H9 (cell line): ENCODE measurements at regions not wholly inside any gene's neighbourhood (a gene's known extent, or its start where the extent isn't known, plus 50 kb on each side); places are given as distances from the start of the nearest gene placed in this dataset.

Experiments used
- DNase-seq: peaks from one replicate; pipeline ENCODE4 v3.0.0-alpha.2; 2017
- H2AFZ ChIP-seq: one replicate; pipeline ENCODE4 v1.6.1; 2013; ENCODE audit warnings: mild to moderate bottlenecking, low read length, control low read depth, moderate library complexity
- H2AK5ac ChIP-seq: 2 replicates; pipeline ENCODE4 v1.6.1; 2013; ENCODE audit warnings: low read length, control low read depth, mixed read lengths; ENCODE audit not compliant: insufficient read length
- H2BK120ac ChIP-seq: one replicate; pipeline ENCODE4 v1.6.1; 2013; ENCODE audit warnings: low read depth, mild to moderate bottlenecking, low read length, control low read depth, inconsistent platforms; ENCODE audit not compliant: poor library complexity, severe bottlenecking
- H2BK12ac ChIP-seq: 2 replicates; pipeline ENCODE4 v1.6.1; 2013; ENCODE audit warnings: low read length, control low read depth, mixed read lengths, low read depth; ENCODE audit not compliant: insufficient read length
- H2BK15ac ChIP-seq: 2 replicates; pipeline ENCODE4 v1.6.1; 2013; ENCODE audit warnings: low read depth, low read length, control low read depth
- H2BK20ac ChIP-seq: one replicate; pipeline ENCODE4 v1.6.1; 2013; ENCODE audit warnings: low read depth, mild to moderate bottlenecking, low read length, control low read depth, inconsistent platforms; ENCODE audit not compliant: poor library complexity, severe bottlenecking
- H2BK5ac ChIP-seq: 2 replicates; pipeline ENCODE4 v1.6.1; 2013; ENCODE audit warnings: low read length, control low read depth, mixed read lengths; ENCODE audit not compliant: insufficient read length
- H3K14ac ChIP-seq: 2 replicates; pipeline ENCODE4 v1.6.1; 2013; ENCODE audit warnings: low read length, control low read depth; ENCODE audit not compliant: insufficient read depth
- H3K18ac ChIP-seq: 2 replicates; pipeline ENCODE4 v1.6.1; 2013; ENCODE audit warnings: low read depth, mild to moderate bottlenecking, mixed read lengths, low read length, control low read depth; ENCODE audit not compliant: insufficient read length
- H3K23ac ChIP-seq: 2 replicates; pipeline ENCODE4 v1.6.1; 2013; ENCODE audit warnings: low read length, control low read depth, mixed read lengths, low read depth; ENCODE audit not compliant: insufficient read length
- H3K23me2 ChIP-seq: 2 replicates; pipeline ENCODE4 v1.6.1; 2013; ENCODE audit warnings: low read depth, mild to moderate bottlenecking, mixed read lengths, low read length, control low read depth; ENCODE audit not compliant: insufficient read length, poor library complexity, severe bottlenecking
- H3K27ac ChIP-seq: 2 replicates; pipeline ENCODE4 v1.5.1; 2013; ENCODE audit warnings: low read length, control low read depth, mixed read lengths, low read depth; ENCODE audit not compliant: insufficient read length
- H3K27me3 ChIP-seq: 2 replicates; pipeline ENCODE4 v1.6.1; 2013; ENCODE audit warnings: low read length, control low read depth, inconsistent platforms; ENCODE audit not compliant: insufficient read depth
- H3K4ac ChIP-seq: 2 replicates; pipeline ENCODE4 v1.6.1; 2013; ENCODE audit warnings: low read depth, mild to moderate bottlenecking, control low read depth, inconsistent platforms, low read length, moderate library complexity
- H3K4me1 ChIP-seq: 2 replicates; pipeline ENCODE4 v1.6.1; 2013; ENCODE audit warnings: low read length, control low read depth, inconsistent platforms; ENCODE audit not compliant: insufficient read depth
- H3K4me2 ChIP-seq: 2 replicates; pipeline ENCODE4 v1.6.1; 2013; ENCODE audit warnings: low read length, control low read depth, mixed read lengths; ENCODE audit not compliant: insufficient read length, insufficient read depth
- H3K56ac ChIP-seq: 2 replicates; pipeline ENCODE4 v1.6.1; 2013; ENCODE audit warnings: low read depth, mild to moderate bottlenecking, mixed read lengths, low read length, control low read depth; ENCODE audit not compliant: insufficient read length
- H3K79me1 ChIP-seq: 2 replicates; pipeline ENCODE4 v1.6.1; 2013; ENCODE audit warnings: low read depth, mild to moderate bottlenecking, moderate library complexity, low read length, control low read depth, inconsistent platforms; ENCODE audit not compliant: insufficient read depth, poor library complexity, severe bottlenecking
- H3K79me2 ChIP-seq: 2 replicates; pipeline ENCODE4 v1.6.1; 2013; ENCODE audit warnings: low read length, control low read depth, inconsistent platforms; ENCODE audit not compliant: insufficient read depth
- H3K9ac ChIP-seq: 2 replicates; pipeline ENCODE4 v1.6.1; 2013; ENCODE audit warnings: low read length, control low read depth, mixed read lengths; ENCODE audit not compliant: insufficient read length; ENCODE audit errors: extremely low read depth
- H3K9me3 ChIP-seq: one replicate; pipeline ENCODE4 v1.6.1; 2013; ENCODE audit warnings: low read depth, low read length, inconsistent platforms; ENCODE audit not compliant: control insufficient read depth
- H3T11ph ChIP-seq: one replicate; pipeline ENCODE4 v1.6.1; 2013; ENCODE audit warnings: mild to moderate bottlenecking, low read length, control low read depth, inconsistent platforms
- H4K20me1 ChIP-seq: one replicate; pipeline ENCODE4 v1.6.1; 2013; ENCODE audit not compliant: control insufficient read depth, insufficient read length, insufficient read depth
- H4K5ac ChIP-seq: 2 replicates; pipeline ENCODE4 v1.6.1; 2013; ENCODE audit warnings: low read depth, mild to moderate bottlenecking, mixed read lengths, low read length, control low read depth; ENCODE audit not compliant: insufficient read length
- H4K8ac ChIP-seq: replicated peaks from 2 replicates; pipeline ENCODE4 v1.6.1; 2013; ENCODE audit warnings: low read length, control low read depth, mixed read lengths, low read depth; ENCODE audit not compliant: insufficient read length
- H4K91ac ChIP-seq: 2 replicates; pipeline ENCODE4 v1.6.1; 2013; ENCODE audit warnings: low read depth, mild to moderate bottlenecking, moderate library complexity, mixed read lengths, low read length, control low read depth; ENCODE audit not compliant: insufficient read length
- H3K27ac Mint-ChIP-seq, 3 experiments: 2 replicates in 2 of 3; 3 replicates in 1 of 3; pipeline ENCODE4 v1.8.0; 2020 to 2021; ENCODE audit warnings: mixed read lengths in 3 of 3, mild to moderate bottlenecking in 1 of 3, moderate library complexity in 1 of 3
- H3K27me3 Mint-ChIP-seq: 2 replicates; pipeline ENCODE4 v1.8.0; 2021; ENCODE audit warnings: low read depth, mild to moderate bottlenecking, moderate library complexity, mixed read lengths
- H3K36me3 Mint-ChIP-seq, 3 experiments: 2 replicates in 2 of 3; 3 replicates in 1 of 3; pipeline ENCODE4 v1.8.0; 2020 to 2021; ENCODE audit warnings: low read depth in 3 of 3, mixed read lengths in 3 of 3; ENCODE audit not compliant: insufficient read depth in 1 of 3
- H3K4me1 Mint-ChIP-seq, 2 experiments: 2 replicates each; pipeline ENCODE4 v1.8.0; 2020; ENCODE audit warnings: mixed read lengths in 2 of 2
- H3K4me3 Mint-ChIP-seq, 2 experiments: 2 replicates in 1 of 2; 3 replicates in 1 of 2; pipeline ENCODE4 v1.8.0; 2020 to 2021; ENCODE audit warnings: mild to moderate bottlenecking in 2 of 2, mixed read lengths in 2 of 2, moderate library complexity in 1 of 2
- H3K9me3 Mint-ChIP-seq, 2 experiments: 2 replicates in 1 of 2; 3 replicates in 1 of 2; pipeline ENCODE4 v1.8.0; 2020; ENCODE audit warnings: mild to moderate bottlenecking in 2 of 2, mixed read lengths in 2 of 2, moderate library complexity in 1 of 2
- WGBS: extraction: QIAGEN DNeasy Blood & Tissue Kit; methylation state at CpG from one replicate; pipeline ENCODE4 v1.1.7; 2013; ENCODE audit warnings: missing lambda C conversion rate, low lambda C conversion rate, mixed read lengths; ENCODE audit not compliant: insufficient read length; ENCODE audit errors: extremely low coverage; 5-methylcytosine and 5-hydroxymethylcytosine counted together
- TF ChIP-seq, protein P1 (sequence below): fragments of 200-600 bp; sonication (generic); conservative IDR thresholded peaks from 3 replicates; pipeline ENCODE4 v1.8.0; 2021; ENCODE audit warnings: antibody characterized with exemption, mild to moderate bottlenecking

DNA sequence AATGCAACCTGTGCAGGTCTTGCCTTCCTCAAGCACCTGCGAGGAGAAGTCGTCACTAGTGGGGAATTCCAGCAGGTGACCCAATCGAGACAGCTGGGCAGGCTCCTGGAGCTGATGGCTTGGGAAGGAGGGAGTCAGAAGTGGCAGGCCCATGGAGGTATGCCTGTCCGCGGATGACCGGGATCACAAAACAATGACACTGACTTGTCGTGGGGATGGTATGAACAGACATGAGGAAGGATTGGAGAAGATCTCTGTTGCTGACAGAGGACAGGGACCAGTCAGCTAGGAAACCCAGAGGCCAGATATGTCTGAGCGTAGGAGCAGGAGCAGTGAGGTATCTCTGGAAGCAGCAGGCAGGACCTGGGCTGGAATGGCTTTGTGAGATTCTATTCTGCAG lies 233.3 kb downstream of the SOX9 start:
- no peaks in the 10 kb centered on the region; the same call in 1 of the 2 replicates for H3K4me1 ChIP-seq
- H3K4me3 Mint-ChIP-seq, result no peak overlapping the region
- H2AFZ ChIP-seq, result no peak overlapping the region
- H3K36me3 Mint-ChIP-seq, result 0 out of 7 replicates have a peak, but pooled peaks cover 0 to 3% (median 0%) of the 10 kb centered on the region in 3 experiments
- no peak overlapping the region for H3K4me2 ChIP-seq
- no peak overlapping the region for H3K27ac ChIP-seq
- peaks cover 12 to 14% of the 10 kb centered on the region in 2 experiments for H3K4me1 Mint-ChIP-seq
- H4K8ac ChIP-seq, result no peak overlapping the region
- no peak overlapping the region for H2BK120ac ChIP-seq
- no CpG with 5 or more reads among the region's 8 CpGs for WGBS
- no peak overlapping the region for H4K91ac ChIP-seq
- no peaks in the 10 kb centered on the region for H3K9me3 ChIP-seq
- no peak overlapping the region for H3T11ph ChIP-seq
- no peak overlapping the region for H2BK5ac ChIP-seq
- H3K14ac ChIP-seq, result no peak overlapping the region; the same call in 1 of the 2 replicates
- H3K79me1 ChIP-seq, result no peaks in the 10 kb centered on the region
- no peaks in the 10 kb centered on the region; a peak in 1 of 5 replicates for H3K9me3 Mint-ChIP-seq
- no peak overlapping the region for H2BK15ac ChIP-seq
- no peak overlapping the region for H3K9ac ChIP-seq
- no peak overlapping the region for H2AK5ac ChIP-seq
- no peak overlapping the region for H4K5ac ChIP-seq
- H3K27ac Mint-ChIP-seq, result no peak overlapping the region
- H4K20me1 ChIP-seq, result no peaks in the 10 kb centered on the region
- H3K23ac ChIP-seq, result no peak overlapping the region
- no peak overlapping the region for H2BK12ac ChIP-seq
- no peak for DNase-seq
- H3K27me3 ChIP-seq, result no peaks in the 10 kb centered on the region
- no peak overlapping the region for H3K18ac ChIP-seq
- TF ChIP-seq, protein P1, sequence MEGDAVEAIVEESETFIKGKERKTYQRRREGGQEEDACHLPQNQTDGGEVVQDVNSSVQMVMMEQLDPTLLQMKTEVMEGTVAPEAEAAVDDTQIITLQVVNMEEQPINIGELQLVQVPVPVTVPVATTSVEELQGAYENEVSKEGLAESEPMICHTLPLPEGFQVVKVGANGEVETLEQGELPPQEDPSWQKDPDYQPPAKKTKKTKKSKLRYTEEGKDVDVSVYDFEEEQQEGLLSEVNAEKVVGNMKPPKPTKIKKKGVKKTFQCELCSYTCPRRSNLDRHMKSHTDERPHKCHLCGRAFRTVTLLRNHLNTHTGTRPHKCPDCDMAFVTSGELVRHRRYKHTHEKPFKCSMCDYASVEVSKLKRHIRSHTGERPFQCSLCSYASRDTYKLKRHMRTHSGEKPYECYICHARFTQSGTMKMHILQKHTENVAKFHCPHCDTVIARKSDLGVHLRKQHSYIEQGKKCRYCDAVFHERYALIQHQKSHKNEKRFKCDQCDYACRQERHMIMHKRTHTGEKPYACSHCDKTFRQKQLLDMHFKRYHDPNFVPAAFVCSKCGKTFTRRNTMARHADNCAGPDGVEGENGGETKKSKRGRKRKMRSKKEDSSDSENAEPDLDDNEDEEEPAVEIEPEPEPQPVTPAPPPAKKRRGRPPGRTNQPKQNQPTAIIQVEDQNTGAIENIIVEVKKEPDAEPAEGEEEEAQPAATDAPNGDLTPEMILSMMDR, result no peak
- H3K79me2 ChIP-seq, result no peaks in the 10 kb centered on the region
- H3K56ac ChIP-seq, result no peak overlapping the region
- peaks cover 2% of the 10 kb centered on the region for H3K27me3 Mint-ChIP-seq
- no peak overlapping the region for H3K4ac ChIP-seq
- no peak overlapping the region for H2BK20ac ChIP-seq
- no peaks in the 10 kb centered on the region for H3K23me2 ChIP-seq
